PC-3 (cell line): ENCODE measurements at regions not wholly inside any gene's neighbourhood (a gene's known extent, or its start where the extent isn't known, plus 50 kb on each side); places are given as distances from the start of the nearest gene placed in this dataset.

Experiments
- ATAC-seq: fragments of 200-7000 bp; cut with Tn5 transposase; 2 replicates; pipeline ENCODE4 v1.9.1; 2020; ENCODE audit warnings: mild to moderate bottlenecking, moderate library complexity
- BruUV-seq: library from RNA; stranded (reverse); fragments of 400-500 nt; replicated peaks from 2 replicates; lab custom pipeline; 2021; lab: Mats Ljungman, UMichigan
- CTCF ChIA-PET: fragments of 300-600 bp; sonication (Branson Sonifier 250); formaldehyde crosslinking; loops from one replicate; lab custom pipeline; 2022; ENCODE audit warnings: antibody characterized with exemption; lab: Charles Lee
- POLR2A ChIA-PET: fragments of 300-600 bp; sonication (Branson Sonifier 250); formaldehyde crosslinking; loops from one replicate; lab custom pipeline; 2022; ENCODE audit warnings: antibody characterized with exemption; ENCODE audit not compliant: unreplicated experiment; lab: Charles Lee
- DNase-seq: peaks from one replicate; pipeline ENCODE4 v3.0.0-alpha.2; 2015
- H2AFZ ChIP-seq: fragments of 300-600 bp; sonication (generic); 2 replicates; pipeline ENCODE4 v1.6.0; 2016; ENCODE audit warnings: antibody characterized with exemption, low read length
- H3F3A ChIP-seq: fragments of 300-600 bp; sonication (generic); one replicate; pipeline ENCODE4 v1.6.0; 2017; ENCODE audit warnings: antibody characterized with exemption, low read length, control low read depth, mild to moderate bottlenecking; ENCODE audit not compliant: unreplicated experiment
- H3K27ac ChIP-seq: fragments of 300-600 bp; sonication (generic); 2 replicates; pipeline ENCODE4 v1.5.1; 2016; ENCODE audit warnings: mild to moderate bottlenecking, low read length
- H3K27me3 ChIP-seq: fragments of 300-600 bp; sonication (generic); 2 replicates; pipeline ENCODE4 v1.6.1; 2016; ENCODE audit warnings: low read length, mixed read lengths
- H3K36me3 ChIP-seq: fragments of 300-600 bp; sonication (generic); 2 replicates; pipeline ENCODE4 v1.6.1; 2016; ENCODE audit warnings: low read depth, mixed run types, low read length, mixed read lengths
- H3K4me1 ChIP-seq: fragments of 300-600 bp; sonication (generic); 2 replicates; pipeline ENCODE4 v1.5.1; 2016; ENCODE audit warnings: low read length; ENCODE audit not compliant: insufficient read depth
- H3K4me2 ChIP-seq: fragments of 300-600 bp; sonication (generic); 2 replicates; pipeline ENCODE4 v1.6.0; 2016; ENCODE audit warnings: low read length
- H3K4me3 ChIP-seq: fragments of 300-600 bp; sonication (generic); 2 replicates; pipeline ENCODE4 v1.5.1; 2016; ENCODE audit warnings: mild to moderate bottlenecking, low read length, mixed read lengths
- H3K79me2 ChIP-seq: fragments of 300-600 bp; sonication (generic); 2 replicates; pipeline ENCODE4 v1.6.1; 2017; ENCODE audit warnings: low read length, mixed read lengths
- H3K9ac ChIP-seq: fragments of 300-600 bp; sonication (generic); 2 replicates; pipeline ENCODE4 v1.6.0; 2016; ENCODE audit warnings: mild to moderate bottlenecking, low read length
- H3K9me2 ChIP-seq: fragments of 300-600 bp; sonication (generic); replicated peaks from 2 replicates; pipeline ENCODE4 v1.6.1; 2016; ENCODE audit warnings: mixed run types, low read length, mixed read lengths
- H3K9me3 ChIP-seq: fragments of 300-600 bp; sonication (generic); 2 replicates; pipeline ENCODE4 v1.6.1; 2016; ENCODE audit warnings: low read length, mixed read lengths
- H4K20me1 ChIP-seq: fragments of 300-600 bp; sonication (generic); 2 replicates; pipeline ENCODE4 v1.6.1; 2016; ENCODE audit warnings: low read length, mixed read lengths
- EZH2 ChIP-seq: fragments of 300-600 bp; sonication (generic); IDR thresholded peaks from one replicate; pipeline ENCODE4 v1.6.1; 2017; ENCODE audit warnings: antibody characterized with exemption, mild to moderate bottlenecking, low read length; ENCODE audit not compliant: unreplicated experiment
- EZH2phosphoT487 ChIP-seq: fragments of 300-600 bp; sonication (generic); IDR thresholded peaks from 2 replicates; pipeline ENCODE4 v1.6.1; 2018; ENCODE audit warnings: mild to moderate bottlenecking, antibody characterized with exemption, low read length, borderline replicate concordance
- intact Hi-C: fragments of 100-400 bp; cut with micrococcal nuclease; formaldehyde crosslinking; loops from 2 replicates; pipeline ENCODE4 v1.9.0; 2023
- TF ChIP-seq, protein P1 (sequence below): fragments of 300-600 bp; sonication (generic); conservative IDR thresholded peaks from 2 replicates; pipeline ENCODE4 v1.5.1; 2017; ENCODE audit warnings: antibody characterized with exemption, low read depth, mild to moderate bottlenecking, low read length

DNA sequence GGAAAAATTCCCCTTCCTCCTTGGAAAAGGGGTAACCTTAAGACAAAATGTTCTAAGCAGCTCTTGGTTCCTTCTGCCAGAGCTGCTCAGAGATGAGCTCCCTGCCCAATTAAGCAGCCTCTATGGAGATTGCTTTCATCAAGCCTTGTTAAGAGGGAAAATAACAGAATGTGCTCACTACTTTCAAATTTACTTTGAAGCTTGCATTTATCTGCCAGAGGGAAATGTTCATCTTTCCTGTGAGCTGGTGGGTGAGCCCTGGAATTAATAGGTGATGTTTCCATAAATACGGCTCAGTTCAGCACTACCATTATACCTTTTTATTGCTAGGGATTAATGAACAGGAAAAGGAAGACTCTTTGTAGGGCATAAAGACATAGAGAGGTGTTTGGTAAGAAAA, 549.0 kb downstream of the REEP3 start:
- ATAC-seq (no peak), DNase-seq (no peak)
- Histone ChIP-seq H3K4me3 (no peak overlapping the region), H3K27ac (no peak overlapping the region), H2AFZ (no peak overlapping the region), H4K20me1 (no peaks in the 10 kb centered on the region), H3K4me2 (no peak overlapping the region), H3K36me3 (no peaks in the 10 kb centered on the region), H3K79me2 (no peaks in the 10 kb centered on the region), H3K27me3 (no peaks in the 10 kb centered on the region; the same call in 1 of the 2 replicates), H3K9me3 (no peaks in the 10 kb centered on the region), H3K9me2 (no peaks in the 10 kb centered on the region), H3F3A (no peaks in the 10 kb centered on the region), H3K4me1 (no peaks in the 10 kb centered on the region), H3K9ac (no peak overlapping the region)
- BruUV-seq = no TSS peak
- intact Hi-C loops = no loop called here
- ChIA-PET CTCF (interaction anchor here (0.6 kb wide), 1 partner anchor 582 kb away, joined by 3 read pairs; no protein-coding TSS in a partner anchor), POLR2A (no interaction called here)
- no peak for TF ChIP-seq EZH2phosphoT487
- TF ChIP-seq, protein P1, sequence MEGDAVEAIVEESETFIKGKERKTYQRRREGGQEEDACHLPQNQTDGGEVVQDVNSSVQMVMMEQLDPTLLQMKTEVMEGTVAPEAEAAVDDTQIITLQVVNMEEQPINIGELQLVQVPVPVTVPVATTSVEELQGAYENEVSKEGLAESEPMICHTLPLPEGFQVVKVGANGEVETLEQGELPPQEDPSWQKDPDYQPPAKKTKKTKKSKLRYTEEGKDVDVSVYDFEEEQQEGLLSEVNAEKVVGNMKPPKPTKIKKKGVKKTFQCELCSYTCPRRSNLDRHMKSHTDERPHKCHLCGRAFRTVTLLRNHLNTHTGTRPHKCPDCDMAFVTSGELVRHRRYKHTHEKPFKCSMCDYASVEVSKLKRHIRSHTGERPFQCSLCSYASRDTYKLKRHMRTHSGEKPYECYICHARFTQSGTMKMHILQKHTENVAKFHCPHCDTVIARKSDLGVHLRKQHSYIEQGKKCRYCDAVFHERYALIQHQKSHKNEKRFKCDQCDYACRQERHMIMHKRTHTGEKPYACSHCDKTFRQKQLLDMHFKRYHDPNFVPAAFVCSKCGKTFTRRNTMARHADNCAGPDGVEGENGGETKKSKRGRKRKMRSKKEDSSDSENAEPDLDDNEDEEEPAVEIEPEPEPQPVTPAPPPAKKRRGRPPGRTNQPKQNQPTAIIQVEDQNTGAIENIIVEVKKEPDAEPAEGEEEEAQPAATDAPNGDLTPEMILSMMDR = no peak
- TF ChIP-seq EZH2 = no peak

GRCh38 chr10:64071218-64071617, 550.0 kb downstream of the REEP3 start:
- no peak overlapping the region for H3K4me2 ChIP-seq
- H3K9me3 ChIP-seq = no peaks in the 10 kb centered on the region
- intact Hi-C loops = no loop called here
- H3K4me1 ChIP-seq = no peaks in the 10 kb centered on the region
- DNase-seq = no peak
- POLR2A ChIA-PET = no interaction called here
- H3K27ac ChIP-seq = no peak overlapping the region
- no TSS peak for BruUV-seq
- no peaks in the 10 kb centered on the region for H4K20me1 ChIP-seq
- CTCF ChIA-PET = no interaction called here
- no peaks in the 10 kb centered on the region for H3K9me2 ChIP-seq
- H3K4me3 ChIP-seq = no peak overlapping the region
- no peak overlapping the region for H2AFZ ChIP-seq
- no peaks in the 10 kb centered on the region; the same call in 1 of the 2 replicates for H3K27me3 ChIP-seq
- H3K36me3 ChIP-seq = no peaks in the 10 kb centered on the region
- H3F3A ChIP-seq = no peaks in the 10 kb centered on the region
- no peak for ATAC-seq
- no peak for TF ChIP-seq EZH2
- TF ChIP-seq EZH2phosphoT487 = no peak
- TF ChIP-seq, protein P1 = no peak
- H3K79me2 ChIP-seq = no peaks in the 10 kb centered on the region
- no peak overlapping the region for H3K9ac ChIP-seq

- no peaks in the 10 kb centered on the region for H3K4me1 ChIP-seq
- no peak overlapping the region for H3K4me3 ChIP-seq
- H4K20me1 ChIP-seq = no peaks in the 10 kb centered on the region
- no TSS peak for BruUV-seq
- no peak for ATAC-seq
- no peak overlapping the region for H3K9ac ChIP-seq
- no peaks in the 10 kb centered on the region for H3F3A ChIP-seq
- POLR2A ChIA-PET = no interaction called here
- no peak for DNase-seq
- no peaks in the 10 kb centered on the region for H3K27me3 ChIP-seq
- no peak overlapping the region for H3K27ac ChIP-seq
- intact Hi-C loops = no loop called here
- no peaks in the 10 kb centered on the region for H3K36me3 ChIP-seq
- H3K9me2 ChIP-seq = no peaks in the 10 kb centered on the region
- no peak overlapping the region for H2AFZ ChIP-seq
- no peak overlapping the region for H3K4me2 ChIP-seq
- CTCF ChIA-PET = no interaction called here
- TF ChIP-seq EZH2phosphoT487 = no peak
- TF ChIP-seq, protein P1 = no peak
- no peaks in the 10 kb centered on the region for H3K9me3 ChIP-seq
- H3K79me2 ChIP-seq = no peaks in the 10 kb centered on the region
These were observed 554.4 kb downstream of the REEP3 start for GRCh38 chr10:64075604-64076003.
